ENCODE measurements at regions not wholly inside any gene's neighbourhood (a gene's known extent, or its start where the extent isn't known, plus 50 kb on each side); places are given as distances from the start of the nearest gene placed in this dataset.

GRCh38 chr3:107065094-107065861 is 312.0 kb upstream of the CCDC54 start:
- no peak for DNase-seq (ENCODE audit: low read depth in 2 of 2)

GRCh38 chr3:107067421-107067820 is 309.8 kb upstream of the CCDC54 start:
- no peak for DNase-seq (ENCODE audit: low read depth in 2 of 2)

- no peak for DNase-seq (ENCODE audit: low read depth in 2 of 2)
These were observed 308.3 kb upstream of the CCDC54 start for GRCh38 chr3:107068980-107069379.

- no peak for DNase-seq (ENCODE audit: low read depth in 2 of 2)
These were observed 300.3 kb upstream of the CCDC54 start for GRCh38 chr3:107076946-107077345.

GRCh38 chr3:107077391-107077790 is 299.8 kb upstream of the CCDC54 start:
- DNase-seq (ENCODE audit: low read depth in 2 of 2): no peak

- DNase-seq (ENCODE audit: low read depth in 2 of 2): no peak
These were observed 294.7 kb upstream of the CCDC54 start for GRCh38 chr3:107082527-107082926.

GRCh38 chr3:107085261-107085660 is 292.0 kb upstream of the CCDC54 start:
- DNase-seq (ENCODE audit: low read depth in 2 of 2): no peak

- no peak for DNase-seq (ENCODE audit: low read depth in 2 of 2)
These were observed 285.1 kb upstream of the CCDC54 start for GRCh38 chr3:107092121-107092520.

- no peak for DNase-seq (ENCODE audit: low read depth in 2 of 2)
These were observed 278.4 kb upstream of the CCDC54 start for GRCh38 chr3:107098864-107099263.

- no peak for DNase-seq (ENCODE audit: low read depth in 2 of 2)
These were observed 277.1 kb upstream of the CCDC54 start for GRCh38 chr3:107100137-107100536.

- no peak for DNase-seq (ENCODE audit: low read depth in 2 of 2)
These were observed 276.7 kb upstream of the CCDC54 start for GRCh38 chr3:107100573-107100972.

GRCh38 chr3:107103786-107104185 is 273.5 kb upstream of the CCDC54 start:
- DNase-seq (ENCODE audit: low read depth in 2 of 2): no peak

- DNase-seq (ENCODE audit: low read depth in 2 of 2): no peak
These were observed 270.9 kb upstream of the CCDC54 start for GRCh38 chr3:107106316-107106715.

GRCh38 chr3:107106907-107107306 is 270.3 kb upstream of the CCDC54 start:
- no peak for DNase-seq (ENCODE audit: low read depth in 2 of 2)

- DNase-seq (ENCODE audit: low read depth in 2 of 2): no peak
These were observed 266.5 kb upstream of the CCDC54 start for GRCh38 chr3:107110596-107111305.

- DNase-seq (ENCODE audit: low read depth in 2 of 2): no peak
These were observed 265.4 kb upstream of the CCDC54 start for GRCh38 chr3:107111872-107112271.

- DNase-seq (ENCODE audit: low read depth in 2 of 2): no peak
These were observed 264.9 kb upstream of the CCDC54 start for GRCh38 chr3:107112356-107112755.

GRCh38 chr3:107116251-107116650 is 261.0 kb upstream of the CCDC54 start:
- DNase-seq (ENCODE audit: low read depth in 2 of 2): no peak

- no peak for DNase-seq (ENCODE audit: low read depth in 2 of 2)
These were observed 260.1 kb upstream of the CCDC54 start for GRCh38 chr3:107117156-107117555.

GRCh38 chr3:107117922-107118536 is 259.2 kb upstream of the CCDC54 start:
- DNase-seq (ENCODE audit: low read depth in 2 of 2): no peak

GRCh38 chr3:107124885-107125284 is 252.4 kb upstream of the CCDC54 start:
- DNase-seq (ENCODE audit: low read depth in 2 of 2): no peak

GRCh38 chr3:107128946-107129345 is 248.3 kb upstream of the CCDC54 start:
- DNase-seq (ENCODE audit: low read depth in 2 of 2): no peak

All from stimulated activated CD4-positive, alpha-beta T cell treated with anti-CD3 and anti-CD28 coated beads, Interleukin-4, amount 100 ng/mL, for 48 hours (primary cell).